SKM-1 treated with dmso at 0.1 percent for 144 hours (cell line): ENCODE measurements at regions not wholly inside any gene's neighbourhood (a gene's known extent, or its start where the extent isn't known, plus 50 kb on each side); places are given as distances from the start of the nearest gene placed in this dataset.
"Not testable (repeated sequence)": the region's sequence is repeated elsewhere in the genome, so short reads cannot be mapped to it uniquely, and the experiment has no call there.

ENCODE experiments used
- DNase-seq: peaks from one replicate; lab custom pipeline; 2025; ENCODE audit not compliant: unreplicated experiment; lab: John Stamatoyannopoulos, UW

GRCh38 chr21:20440338-20440737 is 557.9 kb upstream of the NCAM2 start:
- no peak for DNase-seq

GRCh38 chr21:20443558-20444155 is 554.6 kb upstream of the NCAM2 start:
- no peak for DNase-seq

- no peak for DNase-seq
These were observed 552.2 kb upstream of the NCAM2 start for GRCh38 chr21:20445971-20446370.

- DNase-seq, result no peak
These were observed 547.2 kb upstream of the NCAM2 start for GRCh38 chr21:20451046-20451445.

GRCh38 chr21:20452935-20453334 is 545.3 kb upstream of the NCAM2 start:
- no peak for DNase-seq

- DNase-seq, result no peak
These were observed 538.4 kb upstream of the NCAM2 start for GRCh38 chr21:20459838-20460237.

GRCh38 chr21:20463362-20463761 is 534.8 kb upstream of the NCAM2 start:
- no peak for DNase-seq

- no peak for DNase-seq
These were observed 528.8 kb upstream of the NCAM2 start for GRCh38 chr21:20469361-20469760.

- no peak for DNase-seq
These were observed 511.9 kb upstream of the NCAM2 start for GRCh38 chr21:20486303-20486702.

- DNase-seq, result not testable (repeated sequence)
These were observed 495.3 kb upstream of the NCAM2 start for GRCh38 chr21:20502915-20503314.

- no peak for DNase-seq
These were observed 490.4 kb upstream of the NCAM2 start for GRCh38 chr21:20507783-20508182.

GRCh38 chr21:20511216-20511880 is 486.9 kb upstream of the NCAM2 start:
- no peak for DNase-seq

- no peak for DNase-seq
These were observed 482.8 kb upstream of the NCAM2 start for GRCh38 chr21:20515446-20515845.

- no peak for DNase-seq
These were observed 479.1 kb upstream of the NCAM2 start for GRCh38 chr21:20519076-20519475.

GRCh38 chr21:20522611-20523010 is 475.6 kb upstream of the NCAM2 start:
- DNase-seq, result no peak

- DNase-seq, result no peak
These were observed 475.0 kb upstream of the NCAM2 start for GRCh38 chr21:20523191-20523590.

GRCh38 chr21:20527731-20528460 is 470.3 kb upstream of the NCAM2 start:
- DNase-seq, result no peak

- DNase-seq, result no peak
These were observed 461.1 kb upstream of the NCAM2 start for GRCh38 chr21:20537130-20537529.

- DNase-seq, result no peak
These were observed 460.1 kb upstream of the NCAM2 start for GRCh38 chr21:20538039-20538658.

- DNase-seq, result no peak
These were observed 452.8 kb upstream of the NCAM2 start for GRCh38 chr21:20545454-20545853.

GRCh38 chr21:20551939-20552338 is 446.3 kb upstream of the NCAM2 start:
- DNase-seq, result no peak

- DNase-seq, result no peak
These were observed 443.4 kb upstream of the NCAM2 start for GRCh38 chr21:20554785-20555184.
